Hepatocyte (in vitro differentiated cells): ENCODE measurements at regions not wholly inside any gene's neighbourhood (a gene's known extent, or its start where the extent isn't known, plus 50 kb on each side); places are given as distances from the start of the nearest gene placed in this dataset.

Source experiments
- CTCF ChIP-seq: fragments of 200-600 bp; sonication (generic); IDR thresholded peaks from 2 replicates; pipeline ENCODE4 v1.5.1; 2016; ENCODE audit warnings: antibody characterized with exemption, mild to moderate bottlenecking; ENCODE audit not compliant: poor library complexity
- EZH2 ChIP-seq: fragments of 200-600 bp; sonication (generic); IDR thresholded peaks from 2 replicates; pipeline ENCODE4 v1.6.1; 2016; ENCODE audit warnings: antibody characterized with exemption, mild to moderate bottlenecking, borderline replicate concordance
- EZH2phosphoT487 ChIP-seq: fragments of 200-600 bp; sonication (generic); IDR thresholded peaks from one replicate; pipeline ENCODE4 v1.6.1; 2018; ENCODE audit warnings: antibody characterized with exemption, mild to moderate bottlenecking, low read depth, moderate library complexity; ENCODE audit not compliant: unreplicated experiment, severe bottlenecking

- TF ChIP-seq CTCF (no peak), EZH2 (no peak), EZH2phosphoT487 (no peak)
Observed at GRCh38 chr5:20611620-20612019, 623.6 kb upstream of the CDH18 start.
